Stimulated activated CD8-positive, alpha-beta memory T cell treated with anti-CD3 and anti-CD28 coated beads, Interleukin-15, amount 100 ng/mL, for 48 hours (primary cell): ENCODE measurements at regions not wholly inside any gene's neighbourhood (a gene's known extent, or its start where the extent isn't known, plus 50 kb on each side); places are given as distances from the start of the nearest gene placed in this dataset.

Source experiments
- DNase-seq, 2 donors: peaks; one replicate each; pipeline ENCODE4 v3.0.0-alpha.2; 2020; ENCODE audit warnings: low read depth in 2 of 2

DNA sequence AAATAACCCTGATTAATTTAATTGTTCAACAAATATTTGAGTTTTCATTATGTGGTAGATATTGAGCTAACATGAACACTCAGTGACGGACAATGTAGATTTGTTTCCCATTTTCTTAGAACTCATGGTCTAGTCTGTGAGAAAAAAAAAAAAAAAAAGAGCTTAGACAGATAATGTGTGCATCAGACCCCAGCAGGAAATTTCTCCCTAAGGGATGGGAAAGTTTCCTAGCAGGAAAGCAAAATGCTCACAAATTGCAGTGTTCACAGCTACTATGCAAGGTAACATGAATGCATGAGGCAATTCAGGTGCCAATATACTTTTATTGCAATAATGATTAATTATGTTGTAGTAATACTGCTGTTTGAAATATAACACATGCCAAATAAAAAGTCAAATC, 843.2 kb upstream of the SLIT2 start:
- DNase-seq = no peak

DNA sequence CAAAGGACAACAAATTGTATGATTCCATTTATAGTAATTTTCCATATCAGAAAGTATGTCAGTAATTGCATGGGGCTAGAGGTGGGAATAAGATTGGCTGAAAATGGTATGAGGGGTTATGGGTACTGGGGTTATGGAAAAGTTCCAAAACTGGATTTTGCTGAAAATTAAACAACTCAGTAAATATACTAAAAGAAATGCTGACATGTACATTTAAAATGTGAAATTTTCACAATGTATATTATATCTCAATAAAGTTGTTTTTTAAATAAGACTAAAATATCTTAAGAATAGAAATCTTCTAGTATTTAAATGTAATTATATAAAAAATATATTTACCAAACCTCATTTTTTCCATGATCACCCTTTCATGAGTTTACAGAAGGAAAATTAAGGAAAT, 844.9 kb upstream of the SLIT2 start:
- no peak for DNase-seq

DNA sequence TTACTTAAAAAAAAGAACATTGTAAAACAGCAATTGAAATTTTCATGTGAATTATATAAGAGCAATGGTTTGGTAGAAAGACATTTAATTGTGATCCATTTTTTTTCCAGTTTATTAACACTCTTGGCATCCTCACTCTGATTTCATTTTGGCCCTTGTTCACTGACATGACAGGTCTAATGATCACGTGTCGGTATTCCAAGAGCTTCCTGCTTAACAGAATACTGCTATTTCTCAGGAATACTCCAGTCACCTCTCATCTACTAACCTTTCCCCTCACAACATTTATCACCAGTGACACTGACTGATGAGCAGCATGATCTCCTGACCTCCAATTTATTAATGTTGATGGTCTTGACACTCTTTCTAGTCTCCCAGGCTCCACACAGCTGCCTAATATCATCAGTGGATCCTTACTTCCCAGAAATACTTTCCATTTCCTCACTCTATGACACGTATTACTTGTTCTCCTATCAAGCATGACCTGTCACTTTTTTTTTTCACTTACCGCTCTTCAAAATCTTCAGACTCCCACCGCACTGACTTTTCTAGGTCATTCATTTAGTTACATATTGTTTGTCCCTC, 847.8 kb upstream of the SLIT2 start:
- no peak for DNase-seq

DNA sequence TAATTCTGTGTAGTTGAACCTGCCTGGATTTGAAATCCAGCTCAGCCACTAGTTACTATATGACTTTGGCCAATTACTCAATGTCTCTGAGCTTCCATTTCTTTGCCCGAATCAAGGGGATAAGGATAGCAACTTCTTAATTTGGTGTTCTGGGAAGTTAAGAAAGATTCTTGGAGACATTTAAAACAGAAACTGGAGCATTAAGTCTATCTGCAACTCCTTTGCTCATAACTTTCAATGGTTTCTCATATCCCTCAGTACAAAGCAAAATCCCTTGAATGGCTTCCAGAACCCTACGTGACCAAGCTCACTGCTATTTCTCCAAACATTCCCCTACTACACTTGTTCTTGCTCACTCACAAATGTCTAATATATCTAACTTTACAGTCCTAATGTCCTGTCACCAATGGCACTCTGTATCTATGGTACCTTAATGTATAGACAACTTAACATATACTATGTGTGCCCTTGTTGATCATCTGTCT, 849.1 kb upstream of the SLIT2 start:
- DNase-seq = no peak

DNA sequence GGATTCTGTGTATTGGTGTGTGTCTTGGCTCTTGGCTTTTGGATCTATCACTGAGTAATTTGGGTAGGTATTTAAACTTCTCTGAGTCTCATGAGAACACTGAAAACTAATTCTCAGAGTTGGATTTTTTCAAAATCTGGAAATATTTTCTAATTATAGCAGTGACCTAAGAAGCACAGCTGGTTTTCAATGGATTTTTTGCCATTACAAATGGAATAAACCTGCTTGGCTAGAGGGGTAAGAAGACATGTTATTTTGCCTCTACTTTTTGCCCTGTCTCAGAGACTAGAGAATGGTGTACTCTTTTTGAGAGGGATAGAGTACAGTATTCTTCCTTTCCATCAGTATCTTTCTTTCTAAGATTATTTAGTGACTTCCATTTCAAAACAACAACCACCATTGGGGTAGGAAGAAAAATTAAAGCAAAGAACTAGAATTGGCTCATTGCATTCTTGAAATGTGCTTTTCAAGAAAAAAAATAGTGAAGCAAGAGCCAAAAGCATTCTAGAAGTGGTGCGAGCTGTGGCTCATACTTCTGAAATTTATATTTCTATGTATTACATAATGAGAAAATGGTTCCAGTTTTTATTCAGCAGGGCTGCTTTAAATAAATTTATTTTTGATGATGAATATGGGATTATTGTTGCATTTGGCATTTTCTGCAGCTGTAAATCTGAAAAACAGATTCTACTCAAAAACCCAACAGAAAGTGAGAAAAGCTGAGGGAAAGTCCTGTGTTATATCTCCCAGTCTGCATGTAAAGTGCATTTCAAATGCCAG, 850.2 kb upstream of the SLIT2 start:
- DNase-seq = no peak

DNA sequence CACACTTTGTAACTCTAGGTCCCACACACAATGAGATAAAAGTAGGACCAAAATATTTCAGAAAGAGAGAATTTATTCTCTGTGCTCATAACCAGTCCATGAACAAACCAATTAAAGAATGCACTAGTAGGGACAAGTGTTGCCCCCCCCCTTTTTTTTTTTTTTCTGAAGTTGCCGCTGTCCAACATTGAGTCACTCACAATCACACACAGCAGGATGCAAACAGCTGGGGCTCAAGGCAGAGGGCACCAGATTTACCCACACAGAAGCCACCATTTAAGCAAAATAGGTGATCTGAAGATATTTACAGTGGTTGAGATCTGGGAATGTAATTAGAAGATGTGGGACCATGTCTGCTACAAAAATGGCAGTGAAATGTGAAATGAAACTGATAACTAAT, 850.9 kb upstream of the SLIT2 start:
- DNase-seq = no peak

DNA sequence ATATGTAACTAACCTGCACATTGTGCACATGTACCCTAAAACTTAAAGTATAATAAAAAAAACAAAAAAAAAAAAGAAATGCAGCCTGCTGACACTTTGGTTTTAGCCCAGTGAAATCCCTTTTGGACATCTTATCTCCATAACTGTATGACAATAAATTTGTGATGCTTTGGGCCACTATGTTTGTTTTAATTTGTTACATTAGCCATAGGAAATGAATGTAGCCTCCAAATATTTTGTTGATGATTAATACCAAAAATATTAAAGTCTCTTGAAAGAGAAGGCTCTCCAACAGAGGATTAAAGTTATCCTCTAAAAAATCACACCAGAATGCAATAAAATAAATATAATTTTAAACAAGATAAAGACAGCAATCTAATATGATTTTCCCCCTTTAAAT, 852.7 kb upstream of the SLIT2 start:
- DNase-seq = no peak

DNA sequence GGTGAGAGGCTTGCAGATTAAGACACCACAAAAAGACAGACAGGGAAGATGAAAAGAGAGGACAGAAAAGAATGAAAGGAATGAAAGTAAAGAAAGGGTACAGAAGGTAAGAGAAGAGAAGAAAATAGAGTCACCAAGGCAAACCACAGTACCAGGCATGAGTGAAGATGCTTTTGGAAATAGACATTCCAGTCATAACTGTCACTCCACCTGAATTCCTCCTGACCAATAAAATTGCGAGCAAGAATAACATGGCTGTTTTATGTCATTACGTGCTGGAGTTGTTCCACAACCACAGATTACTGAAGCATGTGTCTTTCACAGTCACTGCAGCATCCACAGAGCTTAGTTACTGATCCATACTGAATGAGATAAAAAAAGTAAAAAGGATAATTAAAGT, 864.9 kb upstream of the SLIT2 start:
- no peak for DNase-seq

DNA sequence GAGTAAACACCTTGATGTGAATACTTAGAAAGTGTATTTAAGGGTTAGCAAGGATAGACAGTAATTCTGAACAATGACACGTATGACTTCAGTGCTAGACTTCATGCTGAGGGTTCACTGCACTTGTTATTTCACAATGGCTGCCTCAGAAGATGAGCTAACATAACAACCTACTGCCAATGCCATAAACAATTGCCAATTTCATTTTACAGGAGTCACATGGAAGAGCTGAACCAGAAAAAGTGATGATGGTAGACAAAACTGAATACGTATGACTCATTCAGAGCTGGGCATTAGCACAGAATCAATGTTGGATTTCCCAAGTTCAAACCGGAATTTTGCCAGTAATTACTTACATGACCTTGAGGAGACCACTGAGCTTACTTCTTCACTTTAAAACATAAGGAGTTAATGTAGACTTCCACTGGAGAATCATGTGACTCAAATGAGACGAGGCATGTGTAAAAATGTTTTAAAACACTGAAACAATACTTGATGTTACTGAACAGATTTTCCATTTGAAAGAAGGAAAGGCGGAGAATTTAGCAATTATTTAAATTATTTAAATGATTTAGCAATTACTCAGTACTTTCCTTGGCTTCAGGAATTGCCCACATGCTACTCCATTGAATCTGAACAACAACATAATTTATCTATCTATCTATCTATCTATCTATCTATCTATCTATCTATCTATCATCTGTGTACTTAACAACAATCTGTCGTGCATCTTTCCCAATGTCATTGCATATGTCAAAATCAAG, 868.5 kb upstream of the SLIT2 start:
- no peak for DNase-seq

DNA sequence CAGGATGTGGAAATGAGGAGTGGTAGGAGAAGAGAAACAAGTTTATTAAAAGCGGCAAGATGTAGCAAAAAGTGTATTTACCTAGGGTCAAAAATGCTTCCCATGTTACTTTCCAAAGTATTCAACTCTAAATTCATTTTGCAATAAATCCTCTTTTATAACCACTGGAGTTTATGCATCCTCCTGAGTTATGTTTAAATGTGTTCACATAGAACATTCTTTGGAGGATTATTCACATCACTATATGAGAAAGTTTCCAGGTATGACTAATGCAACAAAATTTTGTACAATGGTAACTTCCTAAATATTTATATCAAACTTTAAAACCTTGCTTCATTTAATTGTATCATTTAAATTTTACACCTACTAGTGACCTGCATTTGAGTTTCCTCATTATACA, 870.6 kb upstream of the SLIT2 start:
- DNase-seq = no peak

DNA sequence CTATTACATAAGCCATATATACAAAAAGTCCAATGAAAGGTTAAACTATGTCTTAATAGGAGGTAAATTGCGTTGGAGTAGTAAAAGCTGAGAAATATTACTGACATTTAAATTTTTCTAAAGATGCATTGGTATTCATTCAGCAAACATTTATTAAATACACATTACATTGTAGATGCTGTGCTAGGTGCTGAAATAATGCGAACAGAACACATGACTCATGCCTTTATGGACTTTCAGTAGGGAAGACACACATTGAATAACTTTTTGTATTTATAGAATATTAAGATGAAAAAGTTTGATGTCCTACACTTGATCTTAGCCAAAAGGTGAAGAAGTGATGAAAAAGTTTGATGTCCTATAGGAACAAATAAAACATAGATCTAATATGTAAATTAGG, 871.1 kb upstream of the SLIT2 start:
- no peak for DNase-seq

DNA sequence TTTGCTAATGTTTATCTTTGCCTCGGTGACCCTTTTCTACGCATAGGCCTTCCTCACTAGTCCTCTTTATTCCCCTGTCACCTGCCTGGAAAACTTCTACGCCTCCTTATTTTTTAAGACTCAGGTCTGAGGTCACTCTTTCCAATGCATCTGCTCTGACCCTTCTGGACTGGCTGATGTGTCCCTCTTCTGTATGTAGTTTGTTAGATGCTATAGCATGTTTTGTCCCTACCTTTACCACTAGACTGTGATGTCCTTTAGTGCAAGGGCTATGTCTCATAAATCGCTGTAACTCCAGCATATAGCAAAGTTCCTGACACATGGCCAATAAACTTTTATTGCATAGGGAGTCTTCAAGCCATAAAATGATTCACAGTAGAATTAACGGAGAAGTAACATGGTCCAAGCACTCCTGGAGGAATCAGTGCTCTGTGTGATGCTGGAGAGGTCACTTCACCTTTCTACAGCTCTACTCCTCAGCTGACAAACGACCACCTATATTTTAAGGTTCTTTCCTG, 872.5 kb upstream of the SLIT2 start:
- no peak for DNase-seq

DNA sequence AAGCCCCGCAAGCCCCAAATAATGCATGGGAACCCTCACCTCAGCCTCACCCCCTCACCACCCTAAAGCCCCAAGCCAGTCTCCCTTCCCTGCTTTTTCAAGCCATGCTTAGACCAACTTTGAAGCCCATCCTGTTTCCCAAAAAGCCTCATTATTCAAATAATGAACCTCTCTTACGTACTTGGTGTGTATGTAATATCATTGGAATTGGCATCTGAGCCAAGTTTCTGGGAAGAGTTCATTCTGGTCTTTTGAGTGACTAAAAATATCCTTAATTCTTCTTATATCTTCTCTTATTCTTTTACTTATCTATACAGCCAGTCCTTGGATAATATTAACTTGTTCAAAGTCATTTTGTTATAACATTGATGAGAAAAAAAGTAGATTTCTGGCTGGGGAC, 875.8 kb upstream of the SLIT2 start:
- no peak for DNase-seq

DNA sequence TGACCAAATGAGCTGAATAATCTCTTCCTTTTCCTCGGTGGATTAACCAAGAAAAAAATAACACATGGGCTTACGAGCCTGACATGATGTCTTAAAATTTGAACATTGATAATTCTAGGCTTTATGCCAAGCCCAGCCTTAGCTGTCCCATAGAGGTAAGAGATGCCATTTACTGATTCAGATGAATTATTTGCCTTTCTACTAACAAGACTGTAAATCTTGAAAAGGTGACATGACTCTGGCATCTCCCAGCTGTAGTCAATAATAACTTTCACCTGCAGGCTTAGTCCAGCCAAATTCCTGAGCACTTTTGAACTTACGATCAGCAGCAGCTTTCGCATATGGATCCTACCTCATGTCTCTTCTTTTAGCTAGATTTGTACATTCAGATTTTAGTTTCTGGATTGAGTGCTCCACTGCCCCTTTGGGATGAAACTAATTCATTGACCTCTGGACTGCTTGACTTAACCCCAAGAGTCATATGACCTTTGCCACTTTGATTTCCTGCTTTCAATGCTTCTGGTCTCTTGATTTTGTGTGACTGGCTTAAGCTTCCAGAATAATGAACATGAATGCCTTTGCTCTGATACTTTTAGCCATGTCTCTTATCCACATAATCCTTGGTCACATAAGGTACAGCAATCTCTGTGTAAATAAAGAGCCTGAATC, 876.4 kb upstream of the SLIT2 start:
- DNase-seq = no peak

DNA sequence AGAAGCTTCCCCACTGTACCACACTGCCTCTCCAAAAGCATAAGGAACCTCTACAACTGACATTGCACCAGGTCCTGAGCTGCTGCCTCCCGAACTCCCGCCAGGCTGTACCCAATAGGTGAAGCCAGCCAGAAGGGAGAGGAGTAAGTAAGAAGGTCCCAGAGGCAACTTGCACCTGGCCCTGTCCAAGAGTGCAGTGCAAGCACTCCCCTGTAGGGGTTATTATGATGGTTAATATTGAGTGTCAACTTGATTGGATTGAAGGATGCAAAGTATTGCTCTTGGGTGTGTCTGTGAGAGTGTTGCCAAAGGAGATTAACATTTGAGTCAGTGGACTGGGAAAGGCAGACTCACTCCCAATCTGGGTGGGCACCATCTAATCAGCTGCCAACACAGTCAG, 879.3 kb upstream of the SLIT2 start:
- no peak for DNase-seq

DNA sequence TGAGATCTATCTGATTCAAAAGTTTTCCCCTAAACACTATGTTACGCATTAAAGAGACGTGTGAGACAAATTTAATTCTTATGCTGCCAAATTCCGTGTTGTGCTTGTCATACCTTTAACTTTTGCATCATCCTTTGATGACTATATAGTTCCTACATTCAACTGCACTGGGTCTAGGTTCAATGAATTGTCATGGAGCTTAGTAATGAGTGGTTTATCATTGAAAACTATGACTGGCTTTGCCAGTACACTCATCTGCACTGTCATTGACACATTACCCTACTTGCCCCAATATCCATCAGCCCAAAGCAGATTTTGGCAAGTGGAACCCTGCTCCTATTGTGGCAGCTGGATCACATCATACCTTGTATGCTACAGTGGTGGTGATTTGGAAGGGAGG, 882.9 kb upstream of the SLIT2 start:
- no peak for DNase-seq

DNA sequence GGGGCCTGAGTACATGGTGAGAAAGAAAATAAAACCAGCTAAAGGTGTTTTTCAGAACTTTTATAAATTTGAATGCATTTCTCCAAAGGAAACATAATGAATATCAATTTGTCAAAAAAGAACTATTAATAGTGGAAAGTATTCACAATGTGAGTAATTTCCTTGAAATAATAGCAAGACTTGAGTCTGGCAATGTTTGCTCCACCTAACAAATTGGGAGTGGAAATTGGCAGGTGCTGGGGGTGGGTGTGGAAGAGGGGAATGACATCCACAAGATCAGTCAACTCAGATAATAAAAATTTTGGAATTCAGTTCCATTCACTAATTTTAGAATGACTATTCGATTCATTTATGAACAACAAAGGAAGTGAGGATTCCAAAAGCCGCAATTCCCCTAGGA, 884.8 kb upstream of the SLIT2 start:
- no peak for DNase-seq

DNA sequence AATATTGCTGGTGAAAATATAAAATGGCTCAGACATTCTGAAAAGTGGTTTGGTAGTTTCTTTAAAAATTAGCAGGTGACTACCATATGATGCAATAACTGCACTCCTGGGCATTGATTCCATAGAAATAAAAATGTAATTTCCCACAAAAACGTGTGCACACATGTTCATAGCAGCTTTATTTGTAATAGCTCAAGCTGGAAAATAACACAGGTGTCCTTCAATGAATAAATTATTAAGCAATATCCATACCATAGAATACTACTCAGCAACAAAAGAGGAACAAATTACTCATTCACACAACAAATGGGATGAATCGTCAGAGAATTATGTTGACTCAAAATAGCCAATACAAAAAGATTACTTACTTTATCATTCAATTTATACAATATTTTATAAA, 893.7 kb upstream of the SLIT2 start:
- DNase-seq = no peak

DNA sequence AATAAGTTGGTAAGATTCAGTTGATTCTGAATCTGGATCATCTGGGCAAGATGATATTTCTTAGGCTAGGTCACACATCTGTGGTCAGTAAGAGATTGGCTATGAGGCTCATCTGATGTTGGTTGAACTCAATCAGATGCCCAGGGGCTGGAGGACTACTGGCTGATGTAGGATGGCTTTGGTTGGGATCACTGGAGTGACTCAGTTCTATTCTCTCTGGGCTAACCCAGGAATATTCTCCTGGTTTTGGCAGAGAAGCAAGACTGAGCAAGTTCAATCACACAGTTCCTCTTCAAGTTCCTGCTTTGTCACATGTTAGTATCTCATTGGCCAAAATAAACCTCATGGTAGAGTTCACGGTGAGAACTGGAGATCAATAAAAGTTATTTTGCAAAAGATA, 902.3 kb upstream of the SLIT2 start:
- DNase-seq = no peak

DNA sequence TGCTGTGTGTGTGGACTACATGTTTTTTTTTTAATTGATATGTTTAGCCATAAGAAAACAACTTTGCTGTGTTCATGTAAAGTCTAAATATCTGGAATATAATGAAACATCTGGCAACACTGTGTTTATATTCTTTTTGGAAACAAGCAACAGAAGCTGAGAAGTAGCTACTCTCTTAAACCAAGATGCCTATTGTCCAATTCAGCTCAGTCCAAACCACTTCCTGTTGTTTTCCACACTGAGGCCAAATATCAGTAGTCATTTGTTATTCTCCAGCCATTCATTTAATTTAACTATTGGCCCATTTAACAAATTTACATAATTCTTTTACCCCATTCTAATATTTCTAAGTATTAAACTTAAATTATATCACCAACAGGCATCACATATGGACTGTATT, 903.0 kb upstream of the SLIT2 start:
- DNase-seq = no peak

DNA sequence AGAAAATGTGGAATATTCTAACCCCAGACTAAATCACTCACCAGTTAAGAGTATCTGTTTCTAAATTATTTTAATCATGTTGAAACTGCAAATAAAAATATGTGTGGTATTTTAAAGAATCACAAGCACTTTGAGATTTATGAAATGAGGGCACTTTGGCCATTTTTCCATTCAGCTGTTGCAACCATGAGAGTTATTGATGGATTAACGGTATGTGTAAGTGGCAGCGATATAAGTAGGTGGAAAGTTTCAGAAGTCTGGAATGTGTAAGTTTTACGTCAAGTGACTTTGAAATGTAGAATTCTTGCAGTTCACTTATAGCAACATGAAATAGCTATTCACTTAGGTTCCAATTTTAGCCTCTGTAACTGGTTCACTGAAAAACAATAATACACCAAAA, 905.1 kb upstream of the SLIT2 start:
- DNase-seq = no peak

DNA sequence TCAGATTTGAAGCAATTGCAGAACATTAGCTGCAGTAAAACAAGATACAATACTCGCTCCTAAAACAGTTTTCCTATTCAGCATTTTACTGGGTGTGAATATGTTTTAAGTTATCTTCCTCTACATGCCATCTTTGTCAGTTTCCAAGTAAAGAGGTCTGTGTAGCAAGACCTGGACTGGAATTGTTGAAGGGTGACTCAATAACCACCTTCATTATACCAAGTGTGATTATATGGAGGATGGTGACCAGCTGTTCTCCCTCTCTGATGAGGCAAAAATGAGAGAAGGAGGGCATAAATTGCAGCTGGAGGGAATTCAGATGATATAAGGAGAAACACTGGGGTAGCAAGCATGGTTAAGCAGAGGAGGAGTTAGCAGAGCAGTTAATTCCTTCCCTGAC, 922.1 kb upstream of the SLIT2 start:
- no peak for DNase-seq
